IMR-90 (cell line): ENCODE measurements at regions not wholly inside any gene's neighbourhood (a gene's known extent, or its start where the extent isn't known, plus 50 kb on each side); places are given as distances from the start of the nearest gene placed in this dataset.

ENCODE experiments used
- ATAC-seq: fragments of 200-7000 bp; cut with Tn5 transposase; 2 replicates; pipeline ENCODE4 v1.9.1; 2020; ENCODE audit warnings: low read depth, mild to moderate bottlenecking, moderate library complexity
- BruUV-seq: library from RNA; stranded (reverse); fragments of 400-500 nt; replicated peaks from 2 replicates; lab custom pipeline; 2021; lab: Mats Ljungman, UMichigan
- CTCF ChIA-PET: fragments of 300-600 bp; formaldehyde crosslinking; extraction: SDS; loops from one replicate; lab custom pipeline; 2021; ENCODE audit warnings: antibody characterized with exemption; lab: Yijun Ruan, JAX
- POLR2A ChIA-PET: fragments of 300-600 bp; sonication (Branson Sonifier 250); formaldehyde crosslinking; loops from one replicate; lab custom pipeline; 2022; ENCODE audit warnings: antibody characterized with exemption; ENCODE audit not compliant: unreplicated experiment; lab: Charles Lee
- DNase-seq: peaks from one replicate; pipeline ENCODE4 v3.0.0; 2013
- H2AFZ ChIP-seq: replicated peaks from 2 replicates; pipeline ENCODE3; 2013; ENCODE audit warnings: low read length, mild to moderate bottlenecking; ENCODE audit not compliant: poor library complexity
- H2AK5ac ChIP-seq: 2 replicates; pipeline ENCODE4 v1.6.1; 2013; ENCODE audit warnings: low read depth, low read length, inconsistent platforms
- H2AK9ac ChIP-seq: replicated peaks from 2 replicates; pipeline ENCODE3; 2013; ENCODE audit warnings: mild to moderate bottlenecking, low read depth, low read length, moderate library complexity; ENCODE audit not compliant: poor library complexity
- H2BK120ac ChIP-seq: 2 replicates; pipeline ENCODE4 v1.6.1; 2013; ENCODE audit warnings: low read depth, low read length, inconsistent platforms
- H2BK15ac ChIP-seq: 3 replicates; pipeline ENCODE4 v1.6.1; 2013; ENCODE audit warnings: low read depth, low read length, inconsistent platforms
- H2BK20ac ChIP-seq: 2 replicates; pipeline ENCODE4 v1.6.1; 2013; ENCODE audit warnings: low read depth, mild to moderate bottlenecking, inconsistent platforms, low read length, moderate library complexity
- H2BK5ac ChIP-seq: 2 replicates; pipeline ENCODE4 v1.6.1; 2013; ENCODE audit warnings: mild to moderate bottlenecking, low read depth, low read length, inconsistent platforms; ENCODE audit not compliant: poor library complexity, severe bottlenecking
- H3K14ac ChIP-seq: replicated peaks from 2 replicates; pipeline ENCODE4 v1.6.1; 2013; ENCODE audit warnings: low read depth, low read length, inconsistent platforms
- H3K18ac ChIP-seq: 2 replicates; pipeline ENCODE4 v1.6.1; 2013; ENCODE audit warnings: low read depth, low read length, control low read depth
- H3K23ac ChIP-seq: 2 replicates; pipeline ENCODE4 v1.6.1; 2013; ENCODE audit warnings: low read depth, low read length, inconsistent platforms
- H3K27ac ChIP-seq: 2 replicates; pipeline ENCODE4 v1.5.1; 2013; ENCODE audit warnings: mild to moderate bottlenecking, control low read depth, low read length; ENCODE audit not compliant: insufficient read depth
- H3K27me3 ChIP-seq: 2 replicates; pipeline ENCODE4 v1.6.1; 2013; ENCODE audit warnings: low read length; ENCODE audit not compliant: control insufficient read depth, insufficient read depth
- H3K36me3 ChIP-seq: 2 replicates; pipeline ENCODE4 v1.6.1; 2013; ENCODE audit warnings: low read length, mixed read lengths; ENCODE audit not compliant: control insufficient read depth, insufficient read depth
- H3K4ac ChIP-seq: 2 replicates; pipeline ENCODE4 v1.6.1; 2013; ENCODE audit warnings: low read depth, low read length, inconsistent platforms
- H3K4me1 ChIP-seq: 2 replicates; pipeline ENCODE4 v1.6.1; 2013; ENCODE audit warnings: low read length, mixed read lengths; ENCODE audit not compliant: control insufficient read depth, insufficient read depth
- H3K4me2 ChIP-seq: 2 replicates; pipeline ENCODE4 v1.6.1; 2013; ENCODE audit warnings: low read depth, mild to moderate bottlenecking, control low read depth, low read length, moderate library complexity
- H3K4me3 ChIP-seq: 2 replicates; pipeline ENCODE4 v1.5.1; 2013; ENCODE audit warnings: low read depth, mild to moderate bottlenecking, control low read depth, low read length, moderate library complexity; ENCODE audit not compliant: insufficient read depth
- H3K56ac ChIP-seq: 2 replicates; pipeline ENCODE4 v1.6.1; 2013; ENCODE audit warnings: low read length, inconsistent platforms; ENCODE audit not compliant: insufficient read depth; ENCODE audit errors: extremely low read depth
- H3K79me1 ChIP-seq, 2 experiments: 2 replicates each; pipeline ENCODE4 v1.6.1; 2013; ENCODE audit warnings: low read length in 2 of 2, inconsistent platforms in 1 of 2, low read depth in 1 of 2
- H3K9ac ChIP-seq: 2 replicates; pipeline ENCODE4 v1.6.1; 2013; ENCODE audit warnings: low read depth, low read length, control low read depth
- H3K9me1 ChIP-seq: 2 replicates; pipeline ENCODE4 v1.6.1; 2013; ENCODE audit warnings: low read length, inconsistent platforms; ENCODE audit not compliant: insufficient read depth
- H3K9me3 ChIP-seq: 2 replicates; pipeline ENCODE4 v1.6.1; 2013; ENCODE audit warnings: low read length; ENCODE audit not compliant: control insufficient read depth, insufficient read depth
- H4K20me1 ChIP-seq: 2 replicates; pipeline ENCODE4 v1.6.1; 2013; ENCODE audit warnings: low read length, inconsistent platforms; ENCODE audit not compliant: insufficient read depth
- H4K5ac ChIP-seq: 2 replicates; pipeline ENCODE4 v1.6.1; 2013; ENCODE audit warnings: mild to moderate bottlenecking, low read depth, low read length, control low read depth
- H4K8ac ChIP-seq, 2 experiments: 2 replicates each; pipeline ENCODE4 v1.6.1; 2013; ENCODE audit warnings: low read depth in 2 of 2, low read length in 2 of 2, control low read depth in 1 of 2, inconsistent platforms in 1 of 2
- H4K91ac ChIP-seq: 2 replicates; pipeline ENCODE4 v1.6.1; 2013; ENCODE audit warnings: low read depth, low read length, inconsistent platforms; ENCODE audit not compliant: insufficient read depth
- BHLHE40 ChIP-seq: fragments of 150-350 bp; IDR thresholded peaks from 2 replicates; pipeline ENCODE4 v1.6.1; 2016; ENCODE audit warnings: mild to moderate bottlenecking, low read depth, low read length
- CEBPB ChIP-seq: IDR thresholded peaks from 2 replicates; pipeline ENCODE4 v1.6.1; 2012; ENCODE audit warnings: low read depth, low read length, improper control_type of control experiment
- CHD1 ChIP-seq: IDR thresholded peaks from 2 replicates; pipeline ENCODE4 v1.6.1; 2012; ENCODE audit warnings: low read depth, low read length, improper control_type of control experiment
- ELK1 ChIP-seq: fragments of 150-350 bp; IDR thresholded peaks from 2 replicates; pipeline ENCODE4 v1.6.1; 2016; ENCODE audit warnings: low read depth, mild to moderate bottlenecking, low read length, moderate library complexity, borderline replicate concordance
- FOS ChIP-seq: fragments of 150-350 bp; IDR thresholded peaks from 2 replicates; pipeline ENCODE4 v1.6.1; 2016; ENCODE audit warnings: low read depth, low read length
- MAFK ChIP-seq: IDR thresholded peaks from 2 replicates; pipeline ENCODE4 v1.6.1; 2012; ENCODE audit warnings: low read depth, low read length, improper control_type of control experiment
- MAZ ChIP-seq: IDR thresholded peaks from 2 replicates; pipeline ENCODE4 v1.6.1; 2012; ENCODE audit warnings: low read depth, mild to moderate bottlenecking, low read length, improper control_type of control experiment, moderate library complexity, borderline replicate concordance
- MXI1 ChIP-seq: IDR thresholded peaks from 2 replicates; pipeline ENCODE4 v1.6.1; 2012; ENCODE audit warnings: low read depth, mild to moderate bottlenecking, low read length, moderate library complexity, borderline replicate concordance
- NFE2L2 ChIP-seq: fragments of 150-350 bp; IDR thresholded peaks from 2 replicates; pipeline ENCODE4 v1.6.1; 2016; ENCODE audit warnings: low read depth, mild to moderate bottlenecking, low read length
- POLR2A ChIP-seq: IDR thresholded peaks from 2 replicates; pipeline ENCODE4 v1.6.1; 2012; ENCODE audit warnings: mild to moderate bottlenecking, low read depth, low read length
- RAD21 ChIP-seq: IDR thresholded peaks from 2 replicates; pipeline ENCODE4 v1.6.1; 2012; ENCODE audit warnings: low read length, improper control_type of control experiment
- RCOR1 ChIP-seq: IDR thresholded peaks from 2 replicates; pipeline ENCODE4 v1.6.1; 2012; ENCODE audit warnings: mild to moderate bottlenecking, low read length, improper control_type of control experiment; ENCODE audit not compliant: insufficient replicate concordance
- RFX5 ChIP-seq: IDR thresholded peaks from 2 replicates; pipeline ENCODE4 v1.8.0; 2012; ENCODE audit warnings: low read depth, mild to moderate bottlenecking, low read length, moderate library complexity
- SMC3 ChIP-seq: fragments of 150-350 bp; IDR thresholded peaks from 2 replicates; pipeline ENCODE4 v1.6.1; 2016; ENCODE audit warnings: low read depth, mild to moderate bottlenecking, antibody characterized with exemption, low read length, moderate library complexity
- USF2 ChIP-seq: fragments of 150-350 bp; IDR thresholded peaks from 2 replicates; pipeline ENCODE4 v1.6.1; 2017; ENCODE audit warnings: mild to moderate bottlenecking, antibody characterized with exemption, low read length, low read depth
- WGBS, 2 experiments: methylation state at CpG; one replicate each; pipeline versions ENCODE4 v1.1.5 to v1.1.7; 2013; ENCODE audit warnings: missing lambda C conversion rate in 2 of 2; ENCODE audit not compliant: insufficient read length in 1 of 2; ENCODE audit errors: extremely low coverage in 2 of 2; 5-methylcytosine and 5-hydroxymethylcytosine counted together
- dilution Hi-C: fragments of 300-500 bp; cut with HindIII; formaldehyde crosslinking; loops from one replicate; pipeline ENCODE4 v1.14.3; 2018; ENCODE audit warnings: low sequenced_read_pairs; ENCODE audit not compliant: unreplicated experiment
- in situ Hi-C: fragments of 300-500 bp; cut with MboI; formaldehyde crosslinking; loops from 3 replicates; pipeline ENCODE4 v1.14.3; 2019; ENCODE audit warnings: low sequenced_read_pairs, inconsistent platforms, mixed read lengths
- intact Hi-C: fragments of 100-400 bp; cut with micrococcal nuclease; formaldehyde crosslinking; loops from 2 replicates; pipeline ENCODE4 v1.10.0; 2022
- TF ChIP-seq, protein P1 (sequence below): conservative IDR thresholded peaks from 2 replicates; pipeline ENCODE4 v1.5.1; 2012; ENCODE audit warnings: mild to moderate bottlenecking, low read depth, low read length, improper control_type of control experiment

DNA sequence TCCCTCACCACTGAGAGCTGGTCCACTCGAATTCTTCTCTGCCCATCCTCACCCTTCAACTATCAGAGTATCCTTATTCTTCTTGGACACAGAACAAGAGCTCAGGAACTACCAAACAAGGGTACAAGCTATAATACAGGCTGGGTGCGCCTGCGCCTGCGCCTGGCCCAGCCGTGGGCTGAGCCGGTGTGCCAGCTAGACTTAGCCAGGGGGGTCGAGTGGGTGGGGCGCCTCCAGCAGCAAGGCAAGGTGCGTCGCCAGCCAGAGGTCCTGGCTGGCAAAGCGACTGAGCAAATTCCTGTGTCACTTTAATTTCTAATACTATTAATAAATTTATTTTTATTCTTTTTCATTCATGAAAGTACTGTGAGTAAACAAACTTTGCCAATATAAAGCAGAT is 1072.6 kb upstream of the PIK3C3 start:
- CTCF ChIA-PET, result no interaction called here
- Histone ChIP-seq H2AK5ac (peak overlapping the region; percentile 23; the same call in 1 of the 2 replicates), H2AFZ (no peak overlapping the region), H4K20me1 (no peaks in the 10 kb centered on the region), H3K14ac (no peak overlapping the region), H3K27ac (no peak overlapping the region), H2BK5ac (peak overlapping the region; percentile 27), H3K23ac (no peak overlapping the region), H3K56ac (no peak overlapping the region), H3K9me1 (no peaks in the 10 kb centered on the region), H3K4me3 (no peak overlapping the region), H2AK9ac (no peak overlapping the region), H2BK20ac (no peak overlapping the region), H3K4me1 (peaks cover 4% of the 10 kb centered on the region; the same call in 1 of the 2 replicates), H3K4me2 (no peak overlapping the region), H4K5ac (peak overlapping the region; percentile 39; the same call in 1 of the 2 replicates), H3K36me3 (no peaks in the 10 kb centered on the region; the same call in 1 of the 2 replicates), H3K27me3 (no peaks in the 10 kb centered on the region), H4K91ac (no peak overlapping the region; the same call in 1 of the 2 replicates), H3K79me1 (no peaks in the 10 kb centered on the region), H2BK15ac (no peak overlapping the region), H2BK120ac (0 out of 2 replicates have a peak overlapping the region, but pooled peaks have one; percentile 19), H3K9me3 (no peaks in the 10 kb centered on the region), H3K4ac (peak overlapping the region; percentile 1; the same call in 1 of the 2 replicates), H4K8ac (no peak overlapping the region), H3K18ac (no peak overlapping the region), H3K9ac (no peak overlapping the region)
- TF ChIP-seq ELK1, result no peak
- no peak for TF ChIP-seq CHD1
- no peak for TF ChIP-seq NFE2L2
- TF ChIP-seq, protein P1, sequence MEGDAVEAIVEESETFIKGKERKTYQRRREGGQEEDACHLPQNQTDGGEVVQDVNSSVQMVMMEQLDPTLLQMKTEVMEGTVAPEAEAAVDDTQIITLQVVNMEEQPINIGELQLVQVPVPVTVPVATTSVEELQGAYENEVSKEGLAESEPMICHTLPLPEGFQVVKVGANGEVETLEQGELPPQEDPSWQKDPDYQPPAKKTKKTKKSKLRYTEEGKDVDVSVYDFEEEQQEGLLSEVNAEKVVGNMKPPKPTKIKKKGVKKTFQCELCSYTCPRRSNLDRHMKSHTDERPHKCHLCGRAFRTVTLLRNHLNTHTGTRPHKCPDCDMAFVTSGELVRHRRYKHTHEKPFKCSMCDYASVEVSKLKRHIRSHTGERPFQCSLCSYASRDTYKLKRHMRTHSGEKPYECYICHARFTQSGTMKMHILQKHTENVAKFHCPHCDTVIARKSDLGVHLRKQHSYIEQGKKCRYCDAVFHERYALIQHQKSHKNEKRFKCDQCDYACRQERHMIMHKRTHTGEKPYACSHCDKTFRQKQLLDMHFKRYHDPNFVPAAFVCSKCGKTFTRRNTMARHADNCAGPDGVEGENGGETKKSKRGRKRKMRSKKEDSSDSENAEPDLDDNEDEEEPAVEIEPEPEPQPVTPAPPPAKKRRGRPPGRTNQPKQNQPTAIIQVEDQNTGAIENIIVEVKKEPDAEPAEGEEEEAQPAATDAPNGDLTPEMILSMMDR, result no peak
- no peak for TF ChIP-seq BHLHE40
- no peak for TF ChIP-seq RCOR1
- no peak for TF ChIP-seq USF2
- no peak for TF ChIP-seq FOS
- no peak for TF ChIP-seq CEBPB
- no peak for TF ChIP-seq SMC3
- no peak for TF ChIP-seq MAZ
- TF ChIP-seq MAFK, result no peak
- no peak for TF ChIP-seq RFX5
- no peak for TF ChIP-seq MXI1
- no peak for TF ChIP-seq RAD21
- TF ChIP-seq POLR2A, result no peak
- WGBS, 2 experiments, result 92% methylated on average over 7 of the region's 11 CpGs; no CpG with 5 or more reads in 1 of the 2 experiments
- in situ Hi-C loops, result no loop called here
- ATAC-seq (no peak), DNase-seq (no peak)
- dilution Hi-C loops, result no loop called here
- POLR2A ChIA-PET, result no interaction called here
- intact Hi-C loops, result no loop called here
- no TSS peak for BruUV-seq
